ENCODE measurements at regions not wholly inside any gene's neighbourhood (a gene's known extent, or its start where the extent isn't known, plus 50 kb on each side); places are given as distances from the start of the nearest gene placed in this dataset.

DNA sequence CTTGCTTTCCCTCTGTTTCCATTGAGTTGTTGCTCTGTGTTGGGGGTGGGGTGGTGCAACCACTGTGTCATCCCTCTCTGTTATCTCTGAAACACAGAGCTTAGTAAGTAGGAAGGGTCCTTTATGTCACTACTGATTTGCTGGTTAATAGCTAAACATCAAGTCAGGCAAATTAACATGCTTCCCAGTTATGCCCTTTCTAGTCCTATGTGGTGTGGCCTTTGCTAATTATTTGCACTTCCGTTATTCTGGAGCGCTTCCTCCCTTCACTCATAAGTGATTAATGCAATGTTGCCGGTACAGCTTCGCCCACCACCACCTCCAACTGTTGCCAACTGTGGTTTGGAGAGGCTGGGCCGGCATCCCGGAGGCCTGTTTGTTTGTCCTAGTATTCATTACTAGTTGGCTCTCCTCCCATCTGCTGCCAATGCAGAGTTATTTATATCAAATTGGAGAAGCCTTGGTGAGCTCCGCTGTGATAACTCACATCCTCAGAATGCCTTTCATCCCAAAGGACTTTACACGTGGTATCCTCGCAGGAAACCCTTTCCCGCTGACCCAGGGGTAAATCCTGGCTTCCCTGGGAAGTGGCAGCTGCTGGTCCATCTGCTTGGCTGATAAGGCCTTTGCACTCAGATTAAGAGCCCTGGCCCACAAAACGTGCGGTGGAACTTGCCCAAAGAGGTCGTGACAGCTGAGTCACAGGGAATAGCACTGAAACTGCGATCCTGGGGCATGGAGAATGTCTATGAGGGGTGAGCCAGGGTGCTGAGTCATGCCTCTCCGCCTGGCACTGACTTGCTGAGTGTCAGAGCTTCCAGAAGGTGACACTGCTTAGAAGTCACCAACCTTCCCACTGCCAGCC, 72.0 kb upstream of the ZCCHC2 start:
- TF ChIP-seq, protein P1, sequence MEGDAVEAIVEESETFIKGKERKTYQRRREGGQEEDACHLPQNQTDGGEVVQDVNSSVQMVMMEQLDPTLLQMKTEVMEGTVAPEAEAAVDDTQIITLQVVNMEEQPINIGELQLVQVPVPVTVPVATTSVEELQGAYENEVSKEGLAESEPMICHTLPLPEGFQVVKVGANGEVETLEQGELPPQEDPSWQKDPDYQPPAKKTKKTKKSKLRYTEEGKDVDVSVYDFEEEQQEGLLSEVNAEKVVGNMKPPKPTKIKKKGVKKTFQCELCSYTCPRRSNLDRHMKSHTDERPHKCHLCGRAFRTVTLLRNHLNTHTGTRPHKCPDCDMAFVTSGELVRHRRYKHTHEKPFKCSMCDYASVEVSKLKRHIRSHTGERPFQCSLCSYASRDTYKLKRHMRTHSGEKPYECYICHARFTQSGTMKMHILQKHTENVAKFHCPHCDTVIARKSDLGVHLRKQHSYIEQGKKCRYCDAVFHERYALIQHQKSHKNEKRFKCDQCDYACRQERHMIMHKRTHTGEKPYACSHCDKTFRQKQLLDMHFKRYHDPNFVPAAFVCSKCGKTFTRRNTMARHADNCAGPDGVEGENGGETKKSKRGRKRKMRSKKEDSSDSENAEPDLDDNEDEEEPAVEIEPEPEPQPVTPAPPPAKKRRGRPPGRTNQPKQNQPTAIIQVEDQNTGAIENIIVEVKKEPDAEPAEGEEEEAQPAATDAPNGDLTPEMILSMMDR (IDR thresholded peaks at IDR 0.05; ENCODE audit: insufficient read depth, low read depth, low read length, missing control alignments): no peak
- DNase-seq (ENCODE audit: low read depth): no peak
- H3K4me3 ChIP-seq (ENCODE audit: low read depth, low read length): no peak overlapping the region

DNA sequence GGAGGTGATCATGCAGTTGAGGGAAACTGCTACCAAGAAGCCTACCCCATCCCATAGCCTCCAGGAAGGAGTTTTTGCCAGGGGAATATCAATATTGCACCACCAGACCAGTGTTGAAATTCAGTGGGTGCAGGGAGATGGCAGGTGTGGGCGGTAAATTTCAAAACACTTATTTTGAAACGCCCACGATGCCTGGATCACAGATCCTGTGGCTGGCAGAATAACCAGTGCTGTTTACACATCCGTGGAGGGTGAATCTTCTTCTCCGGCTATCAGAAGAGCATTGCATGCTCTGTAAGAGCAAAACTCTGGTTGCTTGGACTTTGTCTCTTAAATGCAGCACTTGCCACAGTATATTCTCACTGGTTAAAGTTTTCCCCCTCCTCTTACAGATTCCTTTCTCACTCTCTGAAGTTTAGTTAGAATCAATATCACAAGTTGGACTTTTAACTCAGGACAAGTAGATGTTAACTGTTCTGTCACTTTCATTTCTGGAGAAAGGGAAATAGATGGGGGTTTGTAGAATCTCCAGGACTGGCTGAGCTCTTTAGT, 70.5 kb upstream of the ZCCHC2 start:
- TF ChIP-seq, protein P1 (IDR thresholded peaks at IDR 0.05; ENCODE audit: insufficient read depth, low read depth, low read length, missing control alignments): no peak
- no peak for DNase-seq (ENCODE audit: low read depth)
- H3K4me3 ChIP-seq (ENCODE audit: low read depth, low read length): no peak overlapping the region

DNA sequence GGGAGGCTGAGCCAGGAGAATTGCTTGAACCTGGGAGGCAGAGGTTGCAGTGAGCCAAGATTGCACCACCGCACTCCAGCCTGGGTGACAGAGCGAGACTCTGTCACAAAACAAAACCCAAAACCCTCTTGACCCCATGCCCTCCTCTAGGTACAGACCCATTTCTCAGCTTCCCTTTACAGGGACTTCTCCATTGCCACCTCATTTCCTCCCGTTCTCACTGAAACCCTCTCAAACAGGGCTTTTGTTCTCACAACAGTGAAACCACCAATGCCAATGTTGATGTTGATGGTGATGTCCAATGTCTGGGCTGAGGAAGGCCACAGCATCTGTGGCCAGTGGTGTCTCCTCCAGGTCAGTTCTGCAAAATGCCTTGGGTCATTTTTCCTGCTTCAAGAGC, 69.0 kb upstream of the ZCCHC2 start:
- TF ChIP-seq, protein P1 (IDR thresholded peaks at IDR 0.05; ENCODE audit: insufficient read depth, low read depth, low read length, missing control alignments): no peak
- H3K4me3 ChIP-seq (ENCODE audit: low read depth, low read length): no peak overlapping the region
- DNase-seq (ENCODE audit: low read depth): peak; percentile 35

DNA sequence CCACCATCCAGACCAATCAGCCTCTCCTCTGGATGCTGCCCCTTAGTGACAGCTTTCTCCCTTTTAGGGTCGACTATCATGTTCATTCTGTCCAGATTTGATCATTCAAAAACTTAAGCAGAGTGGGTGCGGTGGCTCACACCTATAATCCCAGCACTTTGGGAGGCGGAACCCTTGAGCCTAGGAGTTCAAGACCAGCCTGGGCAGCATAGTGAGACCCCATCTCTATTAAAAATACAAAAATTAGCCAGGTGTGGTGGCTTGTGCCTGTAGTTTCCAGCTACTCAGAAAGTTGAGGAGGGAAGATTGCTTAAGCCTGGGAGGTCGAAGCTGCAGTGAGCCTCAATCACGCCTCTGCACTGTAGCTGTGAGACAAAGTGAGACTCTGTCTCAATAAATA, 68.3 kb upstream of the ZCCHC2 start:
- TF ChIP-seq, protein P1 (IDR thresholded peaks at IDR 0.05; ENCODE audit: insufficient read depth, low read depth, low read length, missing control alignments): no peak
- no peak overlapping the region for H3K4me3 ChIP-seq (ENCODE audit: low read depth, low read length)

DNA sequence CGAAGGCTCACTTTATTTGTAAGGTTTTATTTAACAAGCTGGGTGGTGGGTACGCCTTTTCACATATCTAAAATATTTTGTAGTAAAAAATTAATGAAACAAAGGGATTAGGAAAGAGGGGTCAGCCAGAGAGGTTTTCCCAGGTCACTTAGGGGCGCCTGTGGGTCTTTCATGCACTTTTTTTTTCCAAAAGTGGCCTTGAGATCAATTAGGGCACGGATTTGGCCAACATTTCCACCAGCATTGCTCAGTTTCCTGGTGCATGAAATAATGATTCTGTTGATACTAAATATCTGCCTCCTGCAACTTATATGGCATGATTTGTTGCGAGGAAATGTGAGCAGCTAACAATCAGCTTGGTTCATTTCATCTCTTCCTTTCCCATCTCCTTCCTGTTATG, 67.6 kb upstream of the ZCCHC2 start:
- TF ChIP-seq, protein P1 (IDR thresholded peaks at IDR 0.05; ENCODE audit: insufficient read depth, low read depth, low read length, missing control alignments): no peak
- DNase-seq (ENCODE audit: low read depth): no peak
- H3K4me3 ChIP-seq (ENCODE audit: low read depth, low read length): no peak overlapping the region

More for the DNA sequence above, 68.3 kb upstream of the ZCCHC2 start:
- no peak for DNase-seq (ENCODE audit: low read depth)

DNA sequence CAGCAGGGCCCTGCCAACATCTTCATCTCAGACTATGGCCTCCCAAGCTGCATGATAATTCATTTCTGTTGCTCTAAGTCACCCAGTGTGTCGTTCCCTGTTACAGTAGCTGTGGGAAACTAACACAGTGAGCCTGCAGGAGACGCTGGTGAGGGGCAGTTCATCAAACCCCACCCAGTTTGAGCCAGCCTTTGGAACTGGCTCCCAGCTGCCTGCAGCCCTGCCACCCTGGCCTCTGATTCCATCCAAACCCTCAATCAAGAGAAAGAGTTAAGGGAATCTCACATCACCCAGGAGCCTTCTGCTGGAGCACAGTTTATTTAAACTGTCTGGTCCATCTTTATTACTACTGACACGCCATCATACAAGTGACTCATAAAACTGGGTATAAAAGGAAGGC, 64.9 kb upstream of the ZCCHC2 start:
- no peak for DNase-seq (ENCODE audit: low read depth)
- TF ChIP-seq, protein P1 (IDR thresholded peaks at IDR 0.05; ENCODE audit: insufficient read depth, low read depth, low read length, missing control alignments): no peak

More for the DNA sequence above, 64.9 kb upstream of the ZCCHC2 start:
- no peak overlapping the region for H3K4me3 ChIP-seq (ENCODE audit: low read depth, low read length)
